ENCODE measurements at regions not wholly inside any gene's neighbourhood (a gene's known extent, or its start where the extent isn't known, plus 50 kb on each side); places are given as distances from the start of the nearest gene placed in this dataset.

GRCh38 chr1:83130886-83131691, 867.8 kb downstream of the TTLL7 start:
- TF ChIP-seq POLR2AphosphoS5 (IDR thresholded peaks at IDR 0.05; ENCODE audit: borderline replicate concordance, low read depth, low read length) = no peak
- TF ChIP-seq EZH2 (IDR thresholded peaks at IDR 0.05) = no peak
- TF ChIP-seq FOXP2 (optimal IDR thresholded peaks at IDR 0.05; ENCODE audit: control extremely low read depth, extremely low read length, insufficient read depth) = no peak

Measured in SK-N-MC (cell line).